Nephron (organoid): ENCODE measurements at regions not wholly inside any gene's neighbourhood (a gene's known extent, or its start where the extent isn't known, plus 50 kb on each side); places are given as distances from the start of the nearest gene placed in this dataset.

Experiments used
- H3K27ac Mint-ChIP-seq, 3 experiments: 2 replicates each; pipeline ENCODE4 v1.8.0; 2020; ENCODE audit warnings: mixed read lengths in 3 of 3, mild to moderate bottlenecking in 2 of 3, moderate library complexity in 1 of 3
- H3K27me3 Mint-ChIP-seq: 2 replicates; pipeline ENCODE4 v1.8.0; 2021; ENCODE audit warnings: low read depth, mild to moderate bottlenecking, moderate library complexity, mixed read lengths
- H3K36me3 Mint-ChIP-seq: 2 replicates; pipeline ENCODE4 v1.8.0; 2020; ENCODE audit warnings: low read depth, mixed read lengths
- H3K4me1 Mint-ChIP-seq: 2 replicates; pipeline ENCODE4 v1.8.0; 2020; ENCODE audit warnings: mixed read lengths
- H3K4me3 Mint-ChIP-seq, 3 experiments: 2 replicates each; pipeline ENCODE4 v1.8.0; 2020; ENCODE audit warnings: mild to moderate bottlenecking in 3 of 3, mixed read lengths in 3 of 3, moderate library complexity in 2 of 3
- H3K9me3 Mint-ChIP-seq: 2 replicates; pipeline ENCODE4 v1.8.0; 2020; ENCODE audit warnings: mixed read lengths
- TF ChIP-seq, protein P1 (sequence below), 3 experiments: fragments of 200-600 bp; sonication (generic); IDR thresholded peaks; one replicate each; pipeline ENCODE4 v1.5.0; 2021; ENCODE audit warnings: antibody characterized with exemption in 3 of 3; ENCODE audit not compliant: unreplicated experiment in 3 of 3

DNA sequence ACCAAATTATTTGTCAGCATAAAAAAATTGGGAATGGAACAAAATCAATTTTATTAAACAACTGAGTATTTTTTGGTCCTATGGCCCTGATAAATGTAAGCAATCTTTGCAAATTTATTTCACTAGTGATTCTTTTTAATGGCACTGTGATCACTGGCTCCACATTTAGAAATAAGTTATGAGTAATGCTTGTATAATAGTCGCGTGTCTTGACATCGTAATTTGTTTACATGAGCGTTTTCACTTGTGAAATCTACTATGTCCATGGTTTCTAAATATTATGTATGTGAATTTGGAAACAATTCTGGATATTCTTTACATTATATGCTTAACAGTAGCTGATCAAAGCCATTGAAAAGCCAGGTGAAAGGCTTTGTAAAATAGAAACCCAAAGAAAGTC, 817.5 kb downstream of the EFNA5 start:
- TF ChIP-seq, protein P1, sequence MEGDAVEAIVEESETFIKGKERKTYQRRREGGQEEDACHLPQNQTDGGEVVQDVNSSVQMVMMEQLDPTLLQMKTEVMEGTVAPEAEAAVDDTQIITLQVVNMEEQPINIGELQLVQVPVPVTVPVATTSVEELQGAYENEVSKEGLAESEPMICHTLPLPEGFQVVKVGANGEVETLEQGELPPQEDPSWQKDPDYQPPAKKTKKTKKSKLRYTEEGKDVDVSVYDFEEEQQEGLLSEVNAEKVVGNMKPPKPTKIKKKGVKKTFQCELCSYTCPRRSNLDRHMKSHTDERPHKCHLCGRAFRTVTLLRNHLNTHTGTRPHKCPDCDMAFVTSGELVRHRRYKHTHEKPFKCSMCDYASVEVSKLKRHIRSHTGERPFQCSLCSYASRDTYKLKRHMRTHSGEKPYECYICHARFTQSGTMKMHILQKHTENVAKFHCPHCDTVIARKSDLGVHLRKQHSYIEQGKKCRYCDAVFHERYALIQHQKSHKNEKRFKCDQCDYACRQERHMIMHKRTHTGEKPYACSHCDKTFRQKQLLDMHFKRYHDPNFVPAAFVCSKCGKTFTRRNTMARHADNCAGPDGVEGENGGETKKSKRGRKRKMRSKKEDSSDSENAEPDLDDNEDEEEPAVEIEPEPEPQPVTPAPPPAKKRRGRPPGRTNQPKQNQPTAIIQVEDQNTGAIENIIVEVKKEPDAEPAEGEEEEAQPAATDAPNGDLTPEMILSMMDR (IDR thresholded peaks at IDR 0.05; ENCODE audit: unreplicated experiment in 3 of 3), result no peak
- Mint-ChIP-seq H3K4me3 (no peak overlapping the region), H3K9me3 (no peaks in the 10 kb centered on the region), H3K4me1 (peaks cover 17% of the 10 kb centered on the region), H3K27me3 (no peaks in the 10 kb centered on the region), H3K36me3 (no peaks in the 10 kb centered on the region), H3K27ac (no peak overlapping the region)

DNA sequence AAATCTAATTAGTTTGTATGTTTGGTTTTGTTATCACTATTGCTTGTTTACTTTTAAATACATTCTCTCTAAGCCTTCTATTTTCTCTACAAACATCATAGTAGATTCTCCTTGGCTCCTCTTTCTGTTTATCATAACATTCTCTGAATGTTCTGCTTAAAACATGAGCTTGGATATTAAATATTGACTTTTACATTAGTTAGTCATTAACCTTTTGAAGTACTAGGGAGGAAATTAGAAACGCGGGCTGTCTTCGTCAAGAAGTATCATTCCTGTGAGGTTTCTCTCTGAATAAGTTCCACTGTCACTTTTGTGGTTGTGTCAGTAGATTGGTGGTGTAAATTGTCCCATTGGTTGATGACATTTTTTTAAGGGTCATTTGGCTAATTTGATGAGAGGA, 821.5 kb downstream of the EFNA5 start:
- TF ChIP-seq, protein P1 (IDR thresholded peaks at IDR 0.05; ENCODE audit: unreplicated experiment in 3 of 3), result no peak
- Mint-ChIP-seq H3K4me3 (no peak overlapping the region), H3K27ac (peak overlapping the region; percentile 59 to 90 (median 87)), H3K36me3 (no peaks in the 10 kb centered on the region), H3K4me1 (peaks cover 11% of the 10 kb centered on the region), H3K9me3 (no peaks in the 10 kb centered on the region), H3K27me3 (no peaks in the 10 kb centered on the region)

DNA sequence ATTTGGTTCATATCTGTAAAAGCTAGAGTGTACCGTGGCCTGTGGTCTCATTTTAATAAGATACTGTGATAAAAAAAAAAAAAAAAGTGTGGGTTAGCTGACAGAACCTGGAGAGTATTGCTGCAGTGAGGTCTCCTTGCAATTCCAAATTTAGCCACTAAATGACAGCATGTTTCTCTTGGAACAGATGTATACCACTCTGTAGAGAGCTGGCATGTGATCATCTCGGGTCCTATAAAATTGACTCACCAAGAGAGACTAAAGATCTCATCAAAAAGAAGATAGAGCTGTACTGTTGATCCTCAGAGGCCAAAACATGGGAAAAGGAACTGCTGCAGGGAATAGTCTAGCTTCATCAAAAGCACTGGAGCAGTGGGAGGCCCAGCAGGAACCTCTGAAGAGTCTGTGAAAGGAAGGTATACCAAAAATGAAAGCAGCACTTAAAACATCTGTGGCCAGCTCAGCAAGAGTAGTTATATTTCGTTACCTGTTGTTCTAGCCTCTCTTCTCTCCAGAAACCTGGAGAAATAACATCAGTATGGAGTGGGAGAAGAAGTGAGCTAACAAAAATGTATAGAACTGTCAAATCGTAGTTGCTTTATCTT, 826.8 kb downstream of the EFNA5 start:
- H3K9me3 Mint-ChIP-seq, result peaks cover 23% of the 10 kb centered on the region
- no peaks in the 10 kb centered on the region for H3K36me3 Mint-ChIP-seq
- H3K4me1 Mint-ChIP-seq, result no peaks in the 10 kb centered on the region
- no peak overlapping the region for H3K27ac Mint-ChIP-seq
- TF ChIP-seq, protein P1 (IDR thresholded peaks at IDR 0.05; ENCODE audit: unreplicated experiment in 3 of 3), result no peak
- no peaks in the 10 kb centered on the region for H3K27me3 Mint-ChIP-seq
- no peak overlapping the region for H3K4me3 Mint-ChIP-seq

DNA sequence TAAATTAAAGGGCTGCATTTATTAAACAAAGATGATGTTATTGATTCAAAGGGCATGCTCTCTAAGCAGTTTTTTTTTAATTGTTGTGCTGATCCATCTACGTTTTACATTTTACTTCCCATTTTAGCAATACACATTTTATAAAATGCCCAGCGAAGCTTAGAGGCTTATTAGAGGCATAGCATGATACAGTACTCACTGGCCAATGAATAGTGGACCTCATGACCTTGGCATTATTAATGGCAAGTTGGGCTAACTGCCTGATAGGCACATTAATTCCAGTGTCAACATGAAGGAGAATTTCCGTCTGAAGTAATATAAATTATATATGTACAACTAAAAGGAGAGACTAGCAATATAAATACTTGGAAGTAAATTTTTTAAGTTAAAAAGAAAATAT, 837.2 kb downstream of the EFNA5 start:
- Mint-ChIP-seq H3K36me3 (no peaks in the 10 kb centered on the region), H3K27ac (no peak overlapping the region), H3K4me3 (no peak overlapping the region), H3K27me3 (no peaks in the 10 kb centered on the region), H3K4me1 (no peaks in the 10 kb centered on the region), H3K9me3 (peaks cover 7% of the 10 kb centered on the region)
- TF ChIP-seq, protein P1 (IDR thresholded peaks at IDR 0.05; ENCODE audit: unreplicated experiment in 3 of 3), result no peak

DNA sequence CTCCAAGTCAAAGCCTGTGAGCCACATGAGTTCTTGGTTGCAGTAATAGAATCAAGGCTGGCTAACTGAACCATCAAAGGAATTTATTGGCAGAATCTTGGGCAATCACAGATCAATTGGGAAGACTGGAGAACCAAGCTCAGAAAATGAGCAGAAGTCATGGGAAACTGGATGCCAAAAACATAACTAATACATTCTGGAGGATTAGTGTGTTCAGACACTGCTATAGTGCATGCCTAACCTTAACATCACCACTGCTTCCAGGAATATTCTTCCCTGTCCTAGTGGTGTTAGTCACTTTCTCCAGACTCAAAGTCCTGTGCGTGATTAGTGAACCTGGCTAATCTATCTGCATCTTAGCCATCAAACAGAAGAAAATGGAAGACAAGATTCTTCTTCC, 843.7 kb downstream of the EFNA5 start:
- no peak overlapping the region for H3K4me3 Mint-ChIP-seq
- H3K36me3 Mint-ChIP-seq, result no peaks in the 10 kb centered on the region
- no peaks in the 10 kb centered on the region for H3K27me3 Mint-ChIP-seq
- peaks cover 4% of the 10 kb centered on the region for H3K4me1 Mint-ChIP-seq
- TF ChIP-seq, protein P1 (IDR thresholded peaks at IDR 0.05; ENCODE audit: unreplicated experiment in 3 of 3), result no peak
- H3K27ac Mint-ChIP-seq, result no peak overlapping the region
- peaks cover 3% of the 10 kb centered on the region for H3K9me3 Mint-ChIP-seq

DNA sequence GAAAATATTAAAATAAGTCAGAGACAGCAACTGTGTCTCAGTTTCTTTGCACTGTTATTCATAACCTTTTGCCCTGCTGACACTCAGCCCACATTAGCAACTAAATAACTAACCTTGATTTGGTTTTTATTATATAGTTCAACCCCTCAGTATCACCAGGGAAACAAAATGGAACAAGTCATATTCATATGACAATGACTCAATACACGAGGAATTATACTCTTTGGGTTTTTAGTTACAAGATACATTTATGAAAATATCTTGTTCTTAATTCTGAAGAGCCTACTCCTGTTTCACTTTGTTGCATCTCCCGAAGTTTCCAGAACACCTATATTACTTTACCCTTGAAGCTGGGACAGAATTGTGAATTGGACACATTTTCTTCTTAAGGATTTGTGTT, 845.4 kb downstream of the EFNA5 start:
- peaks cover 3% of the 10 kb centered on the region for H3K9me3 Mint-ChIP-seq
- TF ChIP-seq, protein P1 (IDR thresholded peaks at IDR 0.05; ENCODE audit: unreplicated experiment in 3 of 3), result no peak
- H3K27me3 Mint-ChIP-seq, result no peaks in the 10 kb centered on the region
- peaks cover 4% of the 10 kb centered on the region for H3K4me1 Mint-ChIP-seq
- H3K27ac Mint-ChIP-seq, result no peak overlapping the region
- no peak overlapping the region for H3K4me3 Mint-ChIP-seq
- H3K36me3 Mint-ChIP-seq, result no peaks in the 10 kb centered on the region
